Cardiac fibroblast (primary cell): ENCODE measurements at regions not wholly inside any gene's neighbourhood (a gene's known extent, or its start where the extent isn't known, plus 50 kb on each side); places are given as distances from the start of the nearest gene placed in this dataset.

ENCODE experiments used
- DNase-seq, 2 donors: peaks; one replicate each; pipeline versions ENCODE4 v3.0.0 to v3.0.0-alpha.2; 2010; ENCODE audit warnings: low read depth in 2 of 2
- H3K4me3 ChIP-seq, 2 donors: replicated peaks in 1 of 2; 1 replicate in 1 of 2; 2 replicates in 1 of 2; pipeline ENCODE4 v1.5.1; 2011; ENCODE audit warnings: low read depth in 2 of 2, low read length in 2 of 2, mild to moderate bottlenecking in 2 of 2, moderate library complexity in 1 of 2
- TF ChIP-seq, protein P1 (sequence below): IDR thresholded peaks from one replicate; pipeline ENCODE4 v1.5.1; 2011; ENCODE audit warnings: low read depth, mild to moderate bottlenecking, low read length, inconsistent platforms

DNA sequence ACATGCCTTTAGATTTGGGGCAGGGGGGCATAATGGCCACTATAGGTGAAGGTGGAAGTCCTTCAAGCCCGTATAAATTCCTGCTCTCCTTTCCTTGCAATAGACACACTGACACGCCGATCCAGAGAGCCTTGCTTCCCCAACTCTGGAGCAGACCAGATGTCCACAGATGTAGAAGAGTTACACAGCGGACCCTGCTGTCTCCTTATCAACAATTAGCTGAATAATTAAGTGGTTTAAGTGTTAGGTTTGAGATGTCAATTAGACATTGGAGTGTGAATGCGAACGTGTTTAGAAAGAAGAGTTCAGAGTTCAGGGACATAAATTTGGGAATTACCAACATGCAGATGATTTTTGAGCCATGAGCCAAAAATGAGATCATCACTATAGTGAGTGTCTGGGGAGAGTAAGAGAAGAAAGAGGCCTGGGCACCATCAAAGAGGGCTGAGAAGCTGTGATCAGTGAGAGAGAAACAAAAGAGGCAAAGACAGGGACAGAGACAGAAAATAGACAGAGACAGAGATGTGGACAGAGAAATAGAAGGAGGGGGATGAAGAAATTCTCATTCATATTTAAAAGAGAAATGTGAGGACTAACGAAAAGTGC lies 734.4 kb upstream of the ADAMTS16 start:
- TF ChIP-seq, protein P1, sequence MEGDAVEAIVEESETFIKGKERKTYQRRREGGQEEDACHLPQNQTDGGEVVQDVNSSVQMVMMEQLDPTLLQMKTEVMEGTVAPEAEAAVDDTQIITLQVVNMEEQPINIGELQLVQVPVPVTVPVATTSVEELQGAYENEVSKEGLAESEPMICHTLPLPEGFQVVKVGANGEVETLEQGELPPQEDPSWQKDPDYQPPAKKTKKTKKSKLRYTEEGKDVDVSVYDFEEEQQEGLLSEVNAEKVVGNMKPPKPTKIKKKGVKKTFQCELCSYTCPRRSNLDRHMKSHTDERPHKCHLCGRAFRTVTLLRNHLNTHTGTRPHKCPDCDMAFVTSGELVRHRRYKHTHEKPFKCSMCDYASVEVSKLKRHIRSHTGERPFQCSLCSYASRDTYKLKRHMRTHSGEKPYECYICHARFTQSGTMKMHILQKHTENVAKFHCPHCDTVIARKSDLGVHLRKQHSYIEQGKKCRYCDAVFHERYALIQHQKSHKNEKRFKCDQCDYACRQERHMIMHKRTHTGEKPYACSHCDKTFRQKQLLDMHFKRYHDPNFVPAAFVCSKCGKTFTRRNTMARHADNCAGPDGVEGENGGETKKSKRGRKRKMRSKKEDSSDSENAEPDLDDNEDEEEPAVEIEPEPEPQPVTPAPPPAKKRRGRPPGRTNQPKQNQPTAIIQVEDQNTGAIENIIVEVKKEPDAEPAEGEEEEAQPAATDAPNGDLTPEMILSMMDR, result no peak
- DNase-seq, result no peak
- no peak overlapping the region for H3K4me3 ChIP-seq

- TF ChIP-seq, protein P1, result no peak
- no peak for DNase-seq
- H3K4me3 ChIP-seq, result no peak overlapping the region
These were observed 730.0 kb upstream of the ADAMTS16 start for GRCh38 chr5:4410151-4410550.

DNA sequence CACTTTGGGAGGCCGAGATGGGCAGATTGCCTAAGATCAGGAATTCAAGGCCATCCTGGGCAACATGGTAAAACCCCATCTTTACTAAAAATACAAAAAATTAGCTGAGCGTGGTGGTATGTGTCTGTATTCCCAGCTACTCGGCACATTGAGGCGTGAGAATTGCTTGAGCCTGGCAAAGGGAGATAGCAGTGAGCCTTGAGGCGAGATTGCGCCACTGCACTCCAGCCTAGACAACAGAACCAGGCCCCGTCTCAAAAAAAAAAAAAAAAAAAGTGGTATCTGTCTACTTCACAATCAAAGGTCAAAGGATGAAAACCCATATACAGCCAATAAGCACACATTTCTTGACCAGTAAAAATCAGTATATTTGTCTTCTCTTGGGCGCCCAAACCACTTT lies 728.5 kb upstream of the ADAMTS16 start:
- no peak overlapping the region for H3K4me3 ChIP-seq
- TF ChIP-seq, protein P1, result no peak
- no peak for DNase-seq

DNA sequence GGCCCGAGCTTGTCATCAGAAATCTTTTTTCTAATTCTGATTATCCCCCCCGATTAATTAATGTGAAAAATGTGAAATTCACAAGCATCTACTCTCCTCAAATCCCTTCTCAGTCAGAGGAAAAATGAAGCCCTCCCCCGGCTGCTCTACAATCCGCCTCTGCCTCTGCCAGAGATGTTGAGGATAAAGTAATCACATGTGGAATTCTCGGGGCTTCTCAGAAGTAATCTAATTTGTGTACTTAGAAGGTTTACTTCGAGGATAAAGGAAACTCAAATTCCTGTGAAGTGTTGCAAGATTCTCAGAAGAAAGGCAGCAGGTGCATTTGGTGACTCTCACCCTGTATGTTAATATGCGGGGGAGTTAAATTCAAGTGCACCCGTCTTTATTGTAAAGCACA lies 726.1 kb upstream of the ADAMTS16 start:
- TF ChIP-seq, protein P1, result no peak

GRCh38 chr5:4418084-4418483 lies 722.0 kb upstream of the ADAMTS16 start:
- TF ChIP-seq, protein P1, result no peak
- H3K4me3 ChIP-seq, result no peak overlapping the region
- no peak for DNase-seq

More for the DNA sequence above, 726.1 kb upstream of the ADAMTS16 start:
- DNase-seq, result no peak
- H3K4me3 ChIP-seq, result no peak overlapping the region

DNA sequence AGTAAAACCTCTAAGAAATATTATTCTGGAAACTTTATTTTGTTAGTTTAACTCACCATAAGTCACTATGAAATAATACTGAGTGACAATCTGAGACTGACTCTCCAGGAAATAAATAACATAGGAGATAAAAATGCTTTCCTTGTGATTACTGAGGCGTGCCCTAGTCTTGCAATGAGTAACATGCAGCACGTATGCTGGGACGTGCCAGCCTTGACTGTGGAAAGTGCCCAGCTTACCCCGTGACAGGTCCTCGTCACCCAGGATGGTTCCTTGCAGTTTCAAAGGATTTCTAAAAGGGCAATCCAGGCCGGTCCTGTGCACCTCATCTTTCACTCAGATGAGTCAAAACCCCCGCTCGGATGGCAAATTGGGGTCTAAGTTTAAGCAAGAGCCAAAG lies 720.8 kb upstream of the ADAMTS16 start:
- no peak overlapping the region for H3K4me3 ChIP-seq
- TF ChIP-seq, protein P1, result no peak
- DNase-seq, result no peak

GRCh38 chr5:4420177-4420576 lies 720.0 kb upstream of the ADAMTS16 start:
- H3K4me3 ChIP-seq, result no peak overlapping the region
- no peak for DNase-seq
- TF ChIP-seq, protein P1, result no peak
